GM13977 (cell line): ENCODE measurements at regions not wholly inside any gene's neighbourhood (a gene's known extent, or its start where the extent isn't known, plus 50 kb on each side); places are given as distances from the start of the nearest gene placed in this dataset.
"Not testable (repeated sequence)": the region's sequence is repeated elsewhere in the genome, so short reads cannot be mapped to it uniquely, and the experiment has no call there.

Source experiments
- DNase-seq: peaks from one replicate; pipeline ENCODE4 v3.0.0; 2012; ENCODE audit warnings: low spot score
- in situ Hi-C: fragments of 300-500 bp; cut with MboI; formaldehyde crosslinking; loops from one replicate; pipeline ENCODE4 v1.12.0; 2022; ENCODE audit warnings: low sequenced_read_pairs, low pct_unique_long_range_greater_than_20kb, mixed read lengths, inconsistent platforms; ENCODE audit not compliant: unreplicated experiment
- TF ChIP-seq, protein P1 (sequence below): IDR thresholded peaks from 2 replicates; pipeline ENCODE4 v1.5.1; 2012; ENCODE audit warnings: mild to moderate bottlenecking, control low read depth; ENCODE audit not compliant: insufficient read depth; ENCODE audit errors: extremely low read depth, missing control alignments

DNA sequence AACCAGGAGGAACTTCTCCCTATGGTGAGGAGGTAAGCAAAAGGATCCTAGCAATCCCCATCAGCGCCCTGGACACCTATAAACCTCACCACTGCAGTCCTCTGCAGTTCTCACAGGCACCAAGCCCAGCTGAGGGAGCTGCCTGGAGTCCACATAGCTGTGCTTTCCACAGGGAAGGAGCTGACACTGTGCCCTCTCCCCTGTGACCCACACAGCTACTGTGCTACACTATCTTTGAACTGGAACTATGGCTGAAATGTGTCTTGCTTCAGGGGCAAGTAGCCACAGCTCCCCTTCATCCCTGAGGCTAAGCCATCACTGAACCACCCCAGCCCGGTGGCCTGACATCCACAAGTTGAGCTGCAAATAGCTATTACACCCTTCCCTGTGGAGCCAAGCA is 208.5 kb upstream of the RPL34 start:
- TF ChIP-seq, protein P1, sequence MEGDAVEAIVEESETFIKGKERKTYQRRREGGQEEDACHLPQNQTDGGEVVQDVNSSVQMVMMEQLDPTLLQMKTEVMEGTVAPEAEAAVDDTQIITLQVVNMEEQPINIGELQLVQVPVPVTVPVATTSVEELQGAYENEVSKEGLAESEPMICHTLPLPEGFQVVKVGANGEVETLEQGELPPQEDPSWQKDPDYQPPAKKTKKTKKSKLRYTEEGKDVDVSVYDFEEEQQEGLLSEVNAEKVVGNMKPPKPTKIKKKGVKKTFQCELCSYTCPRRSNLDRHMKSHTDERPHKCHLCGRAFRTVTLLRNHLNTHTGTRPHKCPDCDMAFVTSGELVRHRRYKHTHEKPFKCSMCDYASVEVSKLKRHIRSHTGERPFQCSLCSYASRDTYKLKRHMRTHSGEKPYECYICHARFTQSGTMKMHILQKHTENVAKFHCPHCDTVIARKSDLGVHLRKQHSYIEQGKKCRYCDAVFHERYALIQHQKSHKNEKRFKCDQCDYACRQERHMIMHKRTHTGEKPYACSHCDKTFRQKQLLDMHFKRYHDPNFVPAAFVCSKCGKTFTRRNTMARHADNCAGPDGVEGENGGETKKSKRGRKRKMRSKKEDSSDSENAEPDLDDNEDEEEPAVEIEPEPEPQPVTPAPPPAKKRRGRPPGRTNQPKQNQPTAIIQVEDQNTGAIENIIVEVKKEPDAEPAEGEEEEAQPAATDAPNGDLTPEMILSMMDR, result no peak
- no peak for DNase-seq
- in situ Hi-C loops, result no loop called here

DNA sequence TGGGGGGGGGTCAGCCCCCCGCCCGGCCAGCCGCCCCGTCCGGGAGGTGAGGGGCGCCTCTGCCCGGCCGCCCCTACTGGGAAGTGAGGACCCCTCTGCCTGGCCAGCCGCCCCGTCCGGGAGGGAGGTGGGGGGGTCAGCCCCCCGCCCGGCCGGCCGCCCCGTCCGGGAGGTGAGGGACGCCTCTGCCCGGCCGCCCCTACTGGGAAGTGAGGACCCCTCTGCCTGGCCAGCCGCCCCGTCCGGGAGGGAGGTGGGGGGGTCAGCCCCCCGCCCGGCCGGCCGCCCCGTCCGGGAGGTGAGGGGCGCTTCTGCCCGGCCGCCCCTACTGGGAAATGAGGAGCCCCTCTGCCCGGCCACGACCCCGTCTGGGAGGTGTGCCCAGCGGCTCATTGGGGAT is 210.7 kb upstream of the RPL34 start:
- in situ Hi-C loops, DNase-seq: not testable (repeated sequence)

DNA sequence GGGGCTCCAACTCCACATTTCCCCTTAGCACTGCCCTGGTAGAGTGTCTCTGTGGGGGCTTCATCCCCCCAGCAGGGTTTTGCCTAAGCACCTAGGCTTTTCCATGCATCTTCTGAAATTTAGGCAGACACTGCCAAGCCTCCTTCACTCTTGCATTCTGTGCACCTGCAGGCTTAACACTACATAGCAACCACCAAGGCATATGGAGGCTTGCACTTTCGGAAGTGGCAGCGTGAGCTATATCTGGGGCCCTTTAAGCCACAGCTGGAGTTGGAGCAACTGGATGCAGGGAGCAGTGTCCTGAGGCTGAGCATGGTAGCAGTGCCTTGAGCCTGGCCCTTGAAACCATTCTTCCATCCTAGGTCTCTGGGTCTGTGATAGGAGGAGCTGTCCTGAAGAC is 214.8 kb upstream of the RPL34 start:
- no peak for DNase-seq
- in situ Hi-C loops, result no loop called here
- TF ChIP-seq, protein P1, result no peak

DNA sequence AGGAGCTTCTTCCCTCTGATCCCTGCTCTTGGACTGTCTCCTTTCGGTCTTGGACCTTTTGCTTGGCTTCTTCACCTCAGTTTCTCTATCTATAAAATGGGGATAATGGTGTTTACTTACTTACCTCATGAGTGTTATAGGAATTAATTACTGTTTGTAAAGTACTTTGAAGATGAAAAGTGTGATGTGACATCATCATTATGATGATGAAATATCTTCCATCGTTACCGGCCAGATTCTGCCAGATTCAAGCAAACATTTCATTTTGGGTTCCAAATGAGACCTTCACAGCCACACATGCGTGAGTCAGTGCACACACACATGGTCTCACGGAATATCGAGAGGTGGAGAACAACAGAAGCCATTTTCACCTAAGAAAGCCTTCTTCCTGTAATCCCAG is 220.1 kb upstream of the RPL34 start:
- in situ Hi-C loops, result no loop called here
- TF ChIP-seq, protein P1, result no peak
- no peak for DNase-seq

DNA sequence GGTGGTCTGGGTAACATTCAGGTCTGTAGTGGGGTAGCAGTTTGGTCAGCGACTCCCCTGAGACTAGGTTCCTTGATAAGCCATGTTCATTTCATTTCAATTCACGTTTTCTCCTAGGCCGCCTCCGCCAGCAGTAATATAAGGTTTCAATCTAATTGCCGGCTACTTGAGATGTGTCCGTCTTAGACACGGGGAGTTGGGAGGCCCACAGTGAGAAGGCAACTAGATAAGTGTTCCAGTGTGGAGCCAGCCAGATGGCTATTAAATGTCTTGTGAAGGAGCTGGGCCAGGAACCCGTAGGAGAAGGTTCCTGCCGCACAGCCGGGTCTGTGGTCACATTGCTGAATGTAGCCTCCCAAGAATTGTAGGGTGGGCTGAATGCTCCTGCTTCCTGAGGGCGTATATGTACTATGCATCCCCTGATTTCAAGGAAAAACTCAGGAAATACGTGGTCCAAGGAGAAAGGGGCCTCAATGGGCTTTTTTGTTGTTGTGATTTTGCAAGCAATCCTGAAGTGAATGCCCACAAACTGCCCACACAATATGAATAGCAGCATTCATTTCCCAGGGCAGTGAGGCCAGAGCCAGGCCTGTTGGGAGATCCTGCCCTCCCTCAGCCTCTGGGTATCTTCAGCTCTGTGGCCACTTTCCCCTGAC is 220.6 kb upstream of the RPL34 start:
- TF ChIP-seq, protein P1, result no peak
- DNase-seq, result no peak
- in situ Hi-C loops, result no loop called here

DNA sequence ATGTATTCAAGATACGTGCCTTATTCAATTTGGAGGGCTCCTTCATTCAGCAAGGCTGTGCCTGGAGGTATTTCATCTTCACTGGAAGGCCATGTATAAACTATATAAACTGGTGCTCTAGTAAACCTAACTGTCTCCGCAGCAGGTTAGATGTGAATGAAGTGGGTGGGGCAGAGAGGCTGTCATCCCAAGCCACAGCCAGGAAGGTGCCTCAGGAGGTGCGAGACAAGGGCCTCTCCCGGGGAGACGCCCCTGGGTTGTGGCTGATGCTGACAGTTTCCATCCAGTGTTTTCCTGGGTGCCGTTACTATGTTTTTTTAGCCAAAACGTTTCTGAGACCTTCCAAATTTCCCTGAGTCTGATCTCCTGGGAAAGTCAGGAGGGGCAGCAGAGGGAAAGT is 221.5 kb upstream of the RPL34 start:
- in situ Hi-C loops, result no loop called here
- TF ChIP-seq, protein P1, result no peak
- no peak for DNase-seq

DNA sequence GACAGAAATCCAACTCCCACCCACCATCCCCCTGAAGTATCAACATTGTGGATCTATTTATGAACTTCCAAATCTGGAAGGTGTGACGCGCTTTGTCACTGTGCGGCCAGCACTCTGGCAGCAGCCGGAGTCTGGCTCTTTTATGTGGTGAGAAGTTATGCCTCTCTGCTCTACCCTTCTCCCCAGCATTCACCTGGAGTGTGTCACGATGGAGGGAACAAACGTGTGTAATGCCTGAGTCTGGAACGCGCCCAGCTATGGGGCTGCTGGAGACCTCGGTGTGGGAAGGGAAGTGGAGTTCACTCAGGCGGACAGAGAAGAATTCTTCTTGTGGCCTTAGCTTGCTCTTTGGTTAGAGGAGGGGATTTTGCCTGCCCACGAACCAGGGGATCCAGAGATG is 222.1 kb upstream of the RPL34 start:
- DNase-seq, result no peak
- in situ Hi-C loops, result no loop called here
- TF ChIP-seq, protein P1, result no peak
